Stomach (tissue), 4 donors: ENCODE measurements at regions not wholly inside any gene's neighbourhood (a gene's known extent, or its start where the extent isn't known, plus 50 kb on each side); places are given as distances from the start of the nearest gene placed in this dataset.

Experiments used
- CTCF ChIP-seq, 7 experiments: fragments of 450-650 bp in 4 of 7; fragments of 200-600 bp in 3 of 7; sonication (generic) in 3 of 7; IDR thresholded peaks; one replicate each; pipeline ENCODE4 v1.5.1; 2016 to 2019; ENCODE audit warnings: antibody characterized with exemption in 7 of 7, control low read depth in 2 of 7, mild to moderate bottlenecking in 1 of 7
- EP300 ChIP-seq: sonication (generic); formaldehyde crosslinking; IDR thresholded peaks from one replicate; pipeline ENCODE4 v1.6.1; 2017; ENCODE audit warnings: antibody characterized with exemption
- POLR2A ChIP-seq, 4 donors: fragments of 450-650 bp; IDR thresholded peaks; one replicate each; pipeline ENCODE4 v1.6.1; 2016; ENCODE audit warnings: antibody characterized with exemption in 4 of 4, control low read depth in 2 of 4, mild to moderate bottlenecking in 1 of 4, moderate library complexity in 1 of 4

GRCh38 chr18:71189581-71189980 is 900.7 kb downstream of the SOCS6 start:
- TF ChIP-seq CTCF (IDR thresholded peaks at IDR 0.05) (no peak), EP300 (no peak), POLR2A (IDR thresholded peaks at IDR 0.05) (no peak)
